ENCODE measurements at regions not wholly inside any gene's neighbourhood (a gene's known extent, or its start where the extent isn't known, plus 50 kb on each side); places are given as distances from the start of the nearest gene placed in this dataset.
"Not testable (repeated sequence)": the region's sequence is repeated elsewhere in the genome, so short reads cannot be mapped to it uniquely, and the experiment has no call there.

DNA sequence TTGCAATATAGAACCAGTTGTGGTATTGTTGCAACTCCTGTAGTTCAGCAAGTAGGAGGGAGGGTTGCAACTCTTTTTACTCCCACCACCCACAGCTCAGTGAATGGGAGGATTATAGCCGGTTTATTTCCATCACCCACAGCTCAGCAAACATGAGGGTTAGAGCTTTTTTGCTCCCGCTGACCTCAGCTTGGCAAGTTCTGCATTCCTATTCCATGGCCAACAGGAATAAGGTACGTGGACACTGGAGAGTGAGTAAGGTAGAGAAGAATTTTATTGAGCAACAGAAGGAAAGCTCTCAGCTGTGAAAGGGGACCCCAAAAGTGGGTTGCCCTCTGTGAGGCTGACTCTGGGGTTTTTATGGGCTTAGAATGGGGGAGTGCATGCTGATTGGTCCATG lies 167.1 kb upstream of the SMIM30 start:
- no peaks in the 10 kb centered on the region for H3K9me3 ChIP-seq (ENCODE audit: control insufficient read depth, low read length)
- no peak overlapping the region for H3K4me3 ChIP-seq (ENCODE audit: extremely low read depth, insufficient read depth, low read length, poor library complexity, severe bottlenecking)
- no peaks in the 10 kb centered on the region for H3K4me1 ChIP-seq (ENCODE audit: control insufficient read depth, insufficient read depth, low read length, poor library complexity, severe bottlenecking)
- H3K27ac ChIP-seq (ENCODE audit: low read depth, low read length, severe bottlenecking) = no peak overlapping the region
- H3K36me3 ChIP-seq (ENCODE audit: control insufficient read depth, insufficient read depth, low read length) = no peaks in the 10 kb centered on the region
- WGBS, 2 experiments (ENCODE audit: insufficient coverage in 2 of 2) = 93% methylated on average over 2 of the region's 3 CpGs; no CpG with 5 or more reads in 1 of the 2 experiments

DNA sequence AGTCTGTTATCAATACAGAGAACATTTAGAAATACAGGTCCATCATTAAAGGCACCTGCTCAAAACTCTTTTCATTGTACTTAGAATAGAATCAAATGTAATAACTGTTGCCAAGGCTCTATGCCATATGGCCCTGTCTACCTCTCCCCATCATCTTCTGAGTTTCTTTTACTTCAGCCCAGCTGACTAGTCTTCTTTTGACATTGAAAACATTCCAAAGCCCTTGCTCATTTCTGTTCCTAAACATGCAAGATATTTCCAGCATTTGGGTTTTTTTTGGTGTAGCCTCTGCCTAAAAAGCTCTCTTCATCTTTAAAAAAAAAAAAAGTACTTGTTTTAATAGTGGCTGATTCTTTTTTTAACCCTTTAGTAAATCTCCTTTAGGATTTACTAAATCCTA lies 165.5 kb upstream of the SMIM30 start:
- H3K9me3 ChIP-seq (ENCODE audit: control insufficient read depth, low read length) = no peaks in the 10 kb centered on the region
- H3K4me3 ChIP-seq (ENCODE audit: extremely low read depth, insufficient read depth, low read length, poor library complexity, severe bottlenecking) = no peak overlapping the region
- no peak overlapping the region for H3K27ac ChIP-seq (ENCODE audit: low read depth, low read length, severe bottlenecking)
- no peaks in the 10 kb centered on the region for H3K36me3 ChIP-seq (ENCODE audit: control insufficient read depth, insufficient read depth, low read length)
- H3K4me1 ChIP-seq (ENCODE audit: control insufficient read depth, insufficient read depth, low read length, poor library complexity, severe bottlenecking) = no peaks in the 10 kb centered on the region

DNA sequence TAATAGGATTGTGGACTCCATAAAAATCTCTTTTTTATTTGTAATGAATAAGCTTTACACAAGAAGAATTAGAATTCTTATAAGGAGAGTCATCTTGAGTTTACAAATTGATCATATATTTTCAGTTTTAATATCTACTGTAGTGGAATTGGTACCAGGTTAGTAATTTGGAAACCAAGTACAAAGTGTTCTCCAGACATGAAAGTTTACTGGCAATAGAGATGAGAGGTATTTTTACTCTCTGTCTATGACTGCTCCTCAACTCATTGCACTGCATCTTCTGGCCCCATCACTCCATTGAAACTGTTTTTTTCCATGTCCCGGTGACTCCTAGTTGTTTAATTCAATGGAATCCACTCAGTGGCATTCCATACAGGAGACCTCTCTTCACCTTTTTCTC lies 164.5 kb upstream of the SMIM30 start:
- Histone ChIP-seq H3K27ac (ENCODE audit: low read depth, low read length, severe bottlenecking) (no peak overlapping the region), H3K4me1 (ENCODE audit: control insufficient read depth, insufficient read depth, low read length, poor library complexity, severe bottlenecking) (no peaks in the 10 kb centered on the region), H3K4me3 (ENCODE audit: extremely low read depth, insufficient read depth, low read length, poor library complexity, severe bottlenecking) (no peak overlapping the region), H3K36me3 (ENCODE audit: control insufficient read depth, insufficient read depth, low read length) (no peaks in the 10 kb centered on the region), H3K9me3 (ENCODE audit: control insufficient read depth, low read length) (no peaks in the 10 kb centered on the region)
- WGBS, 2 experiments (ENCODE audit: insufficient coverage in 2 of 2) = 83 to 92% methylated on average over 1 of the region's 1 CpG

DNA sequence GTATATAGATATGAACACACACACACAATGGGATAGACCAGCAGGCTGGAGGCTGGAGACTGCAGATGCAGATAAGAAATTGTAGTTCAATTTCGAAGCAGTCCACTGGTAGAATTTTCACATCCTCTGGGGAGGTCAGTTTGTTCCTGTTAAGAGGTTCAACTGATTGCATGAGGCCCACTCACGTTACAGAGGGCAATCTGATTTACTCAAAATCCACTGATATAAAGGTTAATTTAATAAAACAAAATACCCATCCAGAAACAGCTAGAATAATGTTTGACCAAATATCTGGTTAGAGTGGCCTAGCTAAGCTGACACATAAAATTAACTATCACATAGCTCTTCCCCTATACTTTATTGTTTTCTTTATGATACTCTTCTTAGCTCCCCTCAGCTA lies 162.9 kb upstream of the SMIM30 start:
- Histone ChIP-seq H3K27ac (ENCODE audit: low read depth, low read length, severe bottlenecking) (no peak overlapping the region), H3K4me3 (ENCODE audit: extremely low read depth, insufficient read depth, low read length, poor library complexity, severe bottlenecking) (no peak overlapping the region), H3K4me1 (ENCODE audit: control insufficient read depth, insufficient read depth, low read length, poor library complexity, severe bottlenecking) (no peaks in the 10 kb centered on the region), H3K9me3 (ENCODE audit: control insufficient read depth, low read length) (no peaks in the 10 kb centered on the region), H3K36me3 (ENCODE audit: control insufficient read depth, insufficient read depth, low read length) (no peaks in the 10 kb centered on the region)
- no CpG with 5 or more reads among the region's 2 CpGs for WGBS, 2 experiments (ENCODE audit: insufficient coverage in 2 of 2)

DNA sequence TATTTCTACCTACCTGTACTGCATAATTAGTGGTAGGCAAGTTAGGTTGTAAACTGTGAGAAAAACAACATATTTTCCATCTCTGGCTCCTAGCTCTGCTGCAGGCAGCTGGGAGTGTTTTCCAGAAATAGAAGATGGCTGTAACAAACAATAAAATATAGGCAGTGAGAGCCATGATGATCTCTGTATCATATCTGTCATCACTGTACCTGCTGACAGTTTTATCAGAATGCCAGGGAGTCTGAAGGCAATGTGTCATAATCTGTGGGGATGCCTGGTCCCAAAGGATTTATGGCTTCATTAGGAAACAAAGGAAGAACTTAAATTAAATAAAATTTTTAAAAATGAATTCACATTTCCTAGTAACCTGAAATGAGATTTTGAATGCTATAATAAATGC lies 160.9 kb upstream of the SMIM30 start:
- Histone ChIP-seq H3K9me3 (ENCODE audit: control insufficient read depth, low read length) (peaks cover 7% of the 10 kb centered on the region), H3K4me3 (ENCODE audit: extremely low read depth, insufficient read depth, low read length, poor library complexity, severe bottlenecking) (no peak overlapping the region), H3K4me1 (ENCODE audit: control insufficient read depth, insufficient read depth, low read length, poor library complexity, severe bottlenecking) (no peaks in the 10 kb centered on the region), H3K27ac (ENCODE audit: low read depth, low read length, severe bottlenecking) (no peak overlapping the region), H3K36me3 (ENCODE audit: control insufficient read depth, insufficient read depth, low read length) (no peaks in the 10 kb centered on the region)

DNA sequence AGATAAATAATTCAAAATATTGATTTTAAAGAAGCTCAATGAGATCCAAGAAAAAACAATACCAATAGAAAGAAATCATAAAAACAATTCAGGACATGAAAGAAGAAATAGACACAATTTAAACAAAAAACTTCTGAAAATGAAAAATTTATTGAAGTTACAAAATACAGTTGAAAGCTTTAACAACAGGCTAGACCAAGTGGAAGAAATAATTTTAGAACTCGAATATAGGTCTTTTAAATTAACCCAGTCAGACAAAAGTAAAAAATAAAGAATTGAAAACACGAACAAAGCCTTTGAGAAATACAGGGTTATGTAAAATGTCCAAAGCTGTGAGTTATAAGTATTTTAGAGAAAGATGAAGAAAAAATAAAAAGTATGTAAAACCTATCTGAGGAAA lies 152.4 kb upstream of the SMIM30 start:
- Histone ChIP-seq H3K4me3 (ENCODE audit: extremely low read depth, insufficient read depth, low read length, poor library complexity, severe bottlenecking) (no peak overlapping the region), H3K27ac (ENCODE audit: low read depth, low read length, severe bottlenecking) (no peak overlapping the region), H3K4me1 (ENCODE audit: control insufficient read depth, insufficient read depth, low read length, poor library complexity, severe bottlenecking) (no peaks in the 10 kb centered on the region), H3K36me3 (ENCODE audit: control insufficient read depth, insufficient read depth, low read length) (no peaks in the 10 kb centered on the region), H3K9me3 (ENCODE audit: control insufficient read depth, low read length) (peaks cover 12% of the 10 kb centered on the region)
- 75% methylated on average over 1 of the region's 2 CpGs; no CpG with 5 or more reads in 1 of the 2 experiments for WGBS, 2 experiments (ENCODE audit: insufficient coverage in 2 of 2)

DNA sequence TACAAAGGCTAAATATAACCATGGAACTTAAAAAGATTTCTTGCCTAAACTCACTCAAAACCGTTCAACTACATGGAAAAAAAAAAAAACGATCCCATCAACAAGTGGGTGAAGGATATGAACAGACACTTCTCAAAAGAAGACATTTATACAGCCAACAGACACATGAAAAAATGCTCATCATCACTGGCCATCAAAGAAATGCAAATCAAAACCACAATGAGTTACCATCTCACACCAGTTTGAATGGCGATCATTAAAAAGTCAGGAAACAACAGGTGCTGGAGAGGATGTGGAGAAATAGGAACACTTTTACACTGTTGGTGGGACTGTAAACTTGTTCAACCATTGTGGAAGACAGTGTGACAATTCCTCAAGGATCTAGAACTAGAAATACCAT lies 151.2 kb upstream of the SMIM30 start:
- not testable (repeated sequence) for H3K4me1 ChIP-seq (ENCODE audit: control insufficient read depth, insufficient read depth, low read length, poor library complexity, severe bottlenecking); H3K4me3 ChIP-seq (ENCODE audit: extremely low read depth, insufficient read depth, low read length, poor library complexity, severe bottlenecking); H3K27ac ChIP-seq (ENCODE audit: low read depth, low read length, severe bottlenecking); H3K9me3 ChIP-seq (ENCODE audit: control insufficient read depth, low read length); H3K36me3 ChIP-seq (ENCODE audit: control insufficient read depth, insufficient read depth, low read length)
- WGBS, 2 experiments (ENCODE audit: insufficient coverage in 2 of 2) = no CpG with 5 or more reads among the region's 3 CpGs

DNA sequence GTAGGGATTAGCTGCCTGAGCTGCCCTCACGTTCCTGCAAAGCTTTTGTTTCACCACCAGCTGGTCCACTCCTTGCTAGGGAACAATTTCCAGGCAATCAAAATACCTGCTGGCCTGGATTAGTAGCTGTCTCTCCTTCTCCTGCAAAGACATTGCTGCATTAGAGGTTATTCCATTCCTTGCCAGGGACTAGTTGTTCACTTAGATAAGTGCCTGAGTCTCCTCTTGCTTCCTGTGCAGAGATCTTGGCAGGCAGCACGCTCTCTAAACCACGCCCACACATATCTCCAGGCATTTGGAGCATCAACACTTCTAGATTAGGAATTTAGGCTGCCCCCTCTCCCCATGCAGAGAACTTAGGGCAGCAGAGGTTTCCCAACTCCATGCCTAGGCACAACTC lies 150.4 kb upstream of the SMIM30 start:
- Histone ChIP-seq H3K27ac (ENCODE audit: low read depth, low read length, severe bottlenecking) (no peak overlapping the region), H3K9me3 (ENCODE audit: control insufficient read depth, low read length) (peaks cover 8% of the 10 kb centered on the region), H3K4me1 (ENCODE audit: control insufficient read depth, insufficient read depth, low read length, poor library complexity, severe bottlenecking) (no peaks in the 10 kb centered on the region), H3K4me3 (ENCODE audit: extremely low read depth, insufficient read depth, low read length, poor library complexity, severe bottlenecking) (no peak overlapping the region), H3K36me3 (ENCODE audit: control insufficient read depth, insufficient read depth, low read length) (no peaks in the 10 kb centered on the region)
- WGBS, 2 experiments (ENCODE audit: insufficient coverage in 2 of 2) = 74 to 96% methylated on average over 3 of the region's 3 CpGs

DNA sequence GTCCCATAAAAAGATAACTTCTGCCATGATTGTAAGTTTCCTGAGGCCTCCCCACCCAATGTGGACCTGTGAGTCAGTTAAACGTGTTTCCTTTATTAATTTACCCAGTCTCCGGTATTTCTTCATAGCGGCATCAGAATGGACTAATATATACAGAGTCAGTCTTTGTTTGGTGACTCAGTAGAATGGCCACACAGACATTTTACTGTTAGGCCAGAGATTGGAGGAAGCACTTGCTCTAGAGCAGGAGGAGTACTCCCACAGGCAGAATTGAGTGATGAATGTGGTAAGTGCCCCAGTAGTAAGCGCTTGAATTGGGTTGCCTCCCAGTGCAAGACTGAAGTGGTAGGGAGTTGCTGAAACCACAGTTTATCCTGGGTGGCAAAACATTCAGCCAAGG lies 149.5 kb upstream of the SMIM30 start:
- WGBS, 2 experiments (ENCODE audit: insufficient coverage in 2 of 2) = 90 to 97% methylated on average over 1 to 4 of the region's 4 CpGs
- Histone ChIP-seq H3K9me3 (ENCODE audit: control insufficient read depth, low read length) (peaks cover 8% of the 10 kb centered on the region), H3K36me3 (ENCODE audit: control insufficient read depth, insufficient read depth, low read length) (no peaks in the 10 kb centered on the region), H3K27ac (ENCODE audit: low read depth, low read length, severe bottlenecking) (no peak overlapping the region), H3K4me3 (ENCODE audit: extremely low read depth, insufficient read depth, low read length, poor library complexity, severe bottlenecking) (no peak overlapping the region), H3K4me1 (ENCODE audit: control insufficient read depth, insufficient read depth, low read length, poor library complexity, severe bottlenecking) (no peaks in the 10 kb centered on the region)

DNA sequence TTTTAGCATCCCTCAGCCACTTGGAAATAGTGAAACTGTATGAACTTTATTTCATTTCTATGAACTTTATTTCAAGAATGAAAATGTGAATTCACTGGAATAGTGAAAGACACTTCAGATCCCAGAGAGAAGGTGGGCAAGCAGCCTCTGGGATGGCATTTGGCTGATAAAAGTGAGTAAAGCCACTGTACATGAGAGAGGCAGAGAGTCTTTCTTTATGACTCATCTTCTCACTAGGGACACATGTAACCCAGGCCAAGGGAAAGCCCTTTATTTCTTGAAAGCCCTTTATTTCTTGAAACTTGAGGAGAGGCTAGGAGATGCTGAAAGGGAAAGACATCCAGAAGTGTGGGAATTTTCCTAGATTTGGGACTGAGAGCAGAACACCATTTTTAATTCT lies 148.9 kb upstream of the SMIM30 start:
- Histone ChIP-seq H3K27ac (ENCODE audit: low read depth, low read length, severe bottlenecking) (no peak overlapping the region), H3K4me1 (ENCODE audit: control insufficient read depth, insufficient read depth, low read length, poor library complexity, severe bottlenecking) (no peaks in the 10 kb centered on the region), H3K9me3 (ENCODE audit: control insufficient read depth, low read length) (peaks cover 8% of the 10 kb centered on the region), H3K36me3 (ENCODE audit: control insufficient read depth, insufficient read depth, low read length) (no peaks in the 10 kb centered on the region), H3K4me3 (ENCODE audit: extremely low read depth, insufficient read depth, low read length, poor library complexity, severe bottlenecking) (no peak overlapping the region)

DNA sequence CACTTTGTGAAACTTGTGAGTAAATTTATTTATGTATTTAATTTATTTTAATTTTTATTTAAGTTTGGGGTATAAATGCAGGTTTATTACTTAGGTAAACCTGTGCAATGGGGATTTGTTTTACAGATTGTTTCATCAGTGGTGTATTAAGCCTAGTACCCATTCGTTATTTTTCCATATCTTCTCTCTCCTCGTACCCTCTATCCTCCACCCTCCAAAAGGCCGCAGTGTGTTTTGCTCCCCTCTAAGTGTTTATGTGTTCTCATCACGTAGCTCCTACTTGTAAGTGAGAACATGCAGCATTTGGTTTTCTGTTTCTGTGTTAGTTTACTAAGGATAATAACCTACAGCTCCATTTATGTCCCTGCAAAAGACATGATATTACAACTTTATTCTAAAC lies 145.4 kb upstream of the SMIM30 start:
- Histone ChIP-seq H3K9me3 (ENCODE audit: control insufficient read depth, low read length) (peaks cover 2% of the 10 kb centered on the region), H3K27ac (ENCODE audit: low read depth, low read length, severe bottlenecking) (no peak overlapping the region), H3K36me3 (ENCODE audit: control insufficient read depth, insufficient read depth, low read length) (no peaks in the 10 kb centered on the region), H3K4me1 (ENCODE audit: control insufficient read depth, insufficient read depth, low read length, poor library complexity, severe bottlenecking) (no peaks in the 10 kb centered on the region), H3K4me3 (ENCODE audit: extremely low read depth, insufficient read depth, low read length, poor library complexity, severe bottlenecking) (no peak overlapping the region)
- WGBS, 2 experiments (ENCODE audit: insufficient coverage in 2 of 2) = 60% methylated on average over 1 of the region's 4 CpGs; no CpG with 5 or more reads in 1 of the 2 experiments

DNA sequence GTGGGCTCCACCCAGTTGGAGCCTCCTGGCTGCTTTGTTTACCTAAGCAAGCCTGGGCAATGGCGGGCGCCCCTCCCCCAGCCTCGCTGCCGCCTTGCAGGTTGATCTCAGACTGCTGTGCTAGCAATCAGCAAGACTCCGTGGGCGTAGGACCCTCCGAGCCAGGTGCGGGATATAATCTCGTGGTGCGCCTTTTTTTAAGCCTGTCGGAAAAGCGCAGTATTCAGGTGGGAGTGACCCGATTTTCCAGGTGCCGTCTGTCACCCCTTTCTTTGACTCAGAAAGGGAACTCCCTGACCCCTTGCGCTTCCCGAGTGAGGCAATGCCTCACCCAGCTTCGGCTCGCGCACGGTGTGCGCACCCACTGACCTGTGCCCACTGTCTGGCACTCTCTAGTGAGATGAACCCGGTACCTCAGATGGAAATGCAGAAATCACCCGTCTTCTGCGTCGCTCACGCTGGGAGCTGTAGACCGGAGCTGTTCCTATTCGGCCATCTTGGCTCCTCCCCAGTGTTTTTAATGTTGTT lies 144.9 kb upstream of the SMIM30 start:
- not testable (repeated sequence) for H3K9me3 ChIP-seq (ENCODE audit: control insufficient read depth, low read length); H3K36me3 ChIP-seq (ENCODE audit: control insufficient read depth, insufficient read depth, low read length); H3K4me3 ChIP-seq (ENCODE audit: extremely low read depth, insufficient read depth, low read length, poor library complexity, severe bottlenecking); H3K27ac ChIP-seq (ENCODE audit: low read depth, low read length, severe bottlenecking); H3K4me1 ChIP-seq (ENCODE audit: control insufficient read depth, insufficient read depth, low read length, poor library complexity, severe bottlenecking)
- WGBS, 2 experiments (ENCODE audit: insufficient coverage in 2 of 2) = 83 to 93% methylated on average over 12 to 22 of the region's 28 CpGs
